ENCODE measurements at regions not wholly inside any gene's neighbourhood (a gene's known extent, or its start where the extent isn't known, plus 50 kb on each side); places are given as distances from the start of the nearest gene placed in this dataset.

GRCh38 chr18:33517950-33518349 lies 60.1 kb upstream of the ASXL3 start:
- FAIRE-seq: no peak

- no peak for FAIRE-seq
Observed at GRCh38 chr18:33513027-33513426, 65.0 kb upstream of the ASXL3 start.

GRCh38 chr18:33507019-33507418 lies 66.5 kb upstream of the CCDC178 start:
- peak; percentile 70 for FAIRE-seq

GRCh38 chr18:33505798-33506197 lies 65.3 kb upstream of the CCDC178 start:
- no peak for FAIRE-seq

GRCh38 chr18:33505297-33505696 lies 64.8 kb upstream of the CCDC178 start:
- no peak for FAIRE-seq

- FAIRE-seq: no peak
Observed at GRCh38 chr18:33495278-33495677, 54.8 kb upstream of the CCDC178 start.

Measured in endometrium (tissue), 2 donors.